Kidney (tissue), 13 donors: ENCODE measurements at regions not wholly inside any gene's neighbourhood (a gene's known extent, or its start where the extent isn't known, plus 50 kb on each side); places are given as distances from the start of the nearest gene placed in this dataset.
"Not testable (repeated sequence)": the region's sequence is repeated elsewhere in the genome, so short reads cannot be mapped to it uniquely, and the experiment has no call there.

Source experiments
- DNase-seq, 5 donors: peaks; one replicate each; pipeline ENCODE4 v3.0.0-alpha.2; 2013 to 2020
- FAIRE-seq: peaks from 2 replicates; lab custom pipeline; 2012; peaks lifted over from hg19 to GRCh38; lab: Jason Lieb, UNC
- H3K27ac ChIP-seq, 2 donors: one replicate each; pipeline ENCODE4 v1.7.0; 2013; ENCODE audit warnings: low read depth in 2 of 2, low read length in 2 of 2, inconsistent platforms in 1 of 2
- H3K27me3 ChIP-seq: one replicate; pipeline ENCODE4 v1.7.1; 2013; ENCODE audit warnings: low read length, inconsistent platforms; ENCODE audit not compliant: control insufficient read depth, insufficient read depth
- H3K36me3 ChIP-seq, 3 donors: one replicate each; pipeline versions ENCODE4 v1.7.0 to v1.7.1; 2013; ENCODE audit warnings: low read length in 3 of 3, control low read depth in 1 of 3, inconsistent platforms in 1 of 3; ENCODE audit not compliant: insufficient read depth in 3 of 3, control insufficient read depth in 2 of 3
- H3K4me1 ChIP-seq, 3 donors: one replicate each; pipeline versions ENCODE4 v1.7.0 to v1.7.1; 2013; ENCODE audit warnings: low read length in 3 of 3, inconsistent platforms in 1 of 3, low read depth in 1 of 3; ENCODE audit not compliant: control insufficient read depth in 2 of 3, insufficient read depth in 2 of 3
- H3K4me3 ChIP-seq, 3 donors: one replicate each; pipeline versions ENCODE4 v1.7.0 to v1.8.1; 2013; ENCODE audit warnings: low read length in 3 of 3, control low read depth in 1 of 3, inconsistent platforms in 1 of 3
- H3K9ac ChIP-seq, 3 donors: one replicate each; pipeline versions ENCODE4 v1.7.0 to v1.7.1; 2013; ENCODE audit warnings: low read length in 3 of 3, control low read depth in 1 of 3, inconsistent platforms in 1 of 3
- H3K9me3 ChIP-seq, 3 donors: one replicate each; pipeline versions ENCODE4 v1.7.0 to v1.7.1; 2013; ENCODE audit warnings: low read length in 3 of 3, control low read depth in 1 of 3, inconsistent platforms in 1 of 3; ENCODE audit not compliant: control insufficient read depth in 2 of 3, insufficient read depth in 1 of 3
- CTCF ChIP-seq: IDR thresholded peaks from 3 replicates; pipeline ENCODE4 v1.5.1; 2012; ENCODE audit warnings: mild to moderate bottlenecking, moderate library complexity, borderline replicate concordance; ENCODE audit not compliant: insufficient read depth; ENCODE audit errors: extremely low read depth
- intact Hi-C: fragments of 100-400 bp; cut with DNase I; formaldehyde crosslinking; loops from one replicate; pipeline ENCODE4 v1.11.1; 2022
- donor health status: control.
- donor health status: control.
- donor health status: control.
- donor health status: control.
- donor health status: control.
- donor health status: DM: yes; HTN: yes; CAD: no.
- donor health status: Normal renal cell carcinoma (clear cell type).

- Histone ChIP-seq H3K36me3 (no peaks in the 10 kb centered on the region), H3K9ac (no peak overlapping the region), H3K27ac (no peak overlapping the region), H3K27me3 (peaks cover 9% of the 10 kb centered on the region), H3K9me3 (no peaks in the 10 kb centered on the region), H3K4me1 (peaks cover 0 to 3% (median 0%) of the 10 kb centered on the region in 3 donors), H3K4me3 (no peak overlapping the region)
- FAIRE-seq (no peak), DNase-seq (no peak)
- no peak for TF ChIP-seq CTCF
- intact Hi-C loops, result no loop called here
These were observed 69.1 kb downstream of the OLIG1 start for GRCh38 chr21:33139084-33139483.

- FAIRE-seq, result no peak
- H3K4me3 ChIP-seq, result no peak overlapping the region
- no peaks in the 10 kb centered on the region for H3K36me3 ChIP-seq
- H3K9ac ChIP-seq, result no peak overlapping the region
- H3K27me3 ChIP-seq, result peaks cover 4% of the 10 kb centered on the region
- no peaks in the 10 kb centered on the region for H3K9me3 ChIP-seq
- H3K27ac ChIP-seq, result no peak overlapping the region
- intact Hi-C loops, result no loop called here
- H3K4me1 ChIP-seq, result peaks cover 0 to 3% (median 0%) of the 10 kb centered on the region in 3 donors
- TF ChIP-seq CTCF, result no peak
- no peak for DNase-seq
These were observed 70.3 kb downstream of the OLIG1 start for GRCh38 chr21:33140288-33140687.

- Histone ChIP-seq H3K27me3 (peaks cover 8% of the 10 kb centered on the region), H3K9ac (no peak overlapping the region), H3K4me1 (no peaks in the 10 kb centered on the region), H3K27ac (no peak overlapping the region), H3K9me3 (no peaks in the 10 kb centered on the region), H3K36me3 (no peaks in the 10 kb centered on the region), H3K4me3 (no peak overlapping the region)
- TF ChIP-seq CTCF, result no peak
- FAIRE-seq (no peak), DNase-seq (no peak)
- intact Hi-C loops, result no loop called here
These were observed 76.5 kb downstream of the OLIG1 start for GRCh38 chr21:33146467-33146866.

- FAIRE-seq, result no peak
These were observed 79.2 kb downstream of the OLIG1 start for GRCh38 chr21:33149181-33149580.

GRCh38 chr21:33150968-33151367 is 78.8 kb upstream of the IFNAR2 start:
- FAIRE-seq, H3K9me3 ChIP-seq, H3K9ac ChIP-seq, intact Hi-C loops, H3K27ac ChIP-seq, H3K4me3 ChIP-seq, H3K36me3 ChIP-seq, DNase-seq, H3K4me1 ChIP-seq: not testable (repeated sequence)
- H3K27me3 ChIP-seq, result peaks cover 13% of the 10 kb centered on the region

More at GRCh38 chr21:33149181-33149580, 79.2 kb downstream of the OLIG1 start:
- intact Hi-C loops, result no loop called here
- H3K36me3 ChIP-seq, result no peaks in the 10 kb centered on the region
- no peaks in the 10 kb centered on the region for H3K4me1 ChIP-seq
- no peak for TF ChIP-seq CTCF
- H3K9me3 ChIP-seq, result no peaks in the 10 kb centered on the region
- no peak overlapping the region for H3K4me3 ChIP-seq
- H3K27me3 ChIP-seq, result peaks cover 11% of the 10 kb centered on the region
- no peak overlapping the region for H3K9ac ChIP-seq
- no peak for DNase-seq
- no peak overlapping the region for H3K27ac ChIP-seq
